GM19239 (cell line): ENCODE measurements at regions not wholly inside any gene's neighbourhood (a gene's known extent, or its start where the extent isn't known, plus 50 kb on each side); places are given as distances from the start of the nearest gene placed in this dataset.
"Not testable (repeated sequence)": the region's sequence is repeated elsewhere in the genome, so short reads cannot be mapped to it uniquely, and the experiment has no call there.

ENCODE experiments used
- DNase-seq: peaks from one replicate; pipeline ENCODE4 v3.0.0; 2011; ENCODE audit warnings: low spot score; ENCODE audit not compliant: insufficient read length
- FAIRE-seq: peaks from 2 replicates; lab custom pipeline; 2011; peaks lifted over from hg19 to GRCh38; lab: Jason Lieb, UNC

DNA sequence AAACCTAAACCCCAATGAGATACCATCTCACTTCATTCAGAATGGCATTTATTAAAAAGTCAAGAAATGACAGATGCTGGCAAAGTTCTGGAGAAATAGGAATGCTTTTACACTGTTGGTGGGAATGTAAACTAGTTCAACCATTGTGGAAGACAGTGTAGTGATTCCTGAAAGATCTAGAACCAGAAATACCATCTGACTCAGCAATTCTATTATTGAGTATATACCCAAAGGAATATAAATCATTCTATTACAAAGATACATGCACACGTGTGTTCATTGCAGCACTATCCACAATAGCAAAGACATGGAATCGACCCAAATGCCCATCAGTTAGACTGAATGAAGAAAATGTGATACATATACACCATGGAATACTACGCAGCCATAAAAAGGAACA is 109.6 kb upstream of the PRKG2 start:
- not testable (repeated sequence) for DNase-seq, FAIRE-seq

DNA sequence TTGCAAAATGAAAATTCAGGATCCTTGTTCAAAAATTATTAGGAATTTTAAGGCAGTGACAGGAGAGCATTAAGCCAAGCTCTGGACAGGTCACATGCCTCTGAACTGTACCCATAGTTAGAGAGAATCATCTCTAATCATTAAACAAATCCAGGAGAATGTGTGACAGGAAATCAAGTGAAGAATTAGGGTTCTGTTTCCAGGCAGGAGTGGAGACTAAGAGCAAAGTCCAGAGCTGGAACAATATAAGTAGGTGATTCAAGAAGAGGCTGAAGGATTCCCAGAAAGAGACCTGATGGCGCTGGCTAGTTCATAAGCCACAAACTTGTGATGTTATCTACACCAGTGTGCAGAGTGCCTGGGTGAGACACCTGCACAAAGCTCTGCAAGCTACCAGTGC is 104.6 kb upstream of the PRKG2 start:
- DNase-seq: no peak
- no peak for FAIRE-seq

DNA sequence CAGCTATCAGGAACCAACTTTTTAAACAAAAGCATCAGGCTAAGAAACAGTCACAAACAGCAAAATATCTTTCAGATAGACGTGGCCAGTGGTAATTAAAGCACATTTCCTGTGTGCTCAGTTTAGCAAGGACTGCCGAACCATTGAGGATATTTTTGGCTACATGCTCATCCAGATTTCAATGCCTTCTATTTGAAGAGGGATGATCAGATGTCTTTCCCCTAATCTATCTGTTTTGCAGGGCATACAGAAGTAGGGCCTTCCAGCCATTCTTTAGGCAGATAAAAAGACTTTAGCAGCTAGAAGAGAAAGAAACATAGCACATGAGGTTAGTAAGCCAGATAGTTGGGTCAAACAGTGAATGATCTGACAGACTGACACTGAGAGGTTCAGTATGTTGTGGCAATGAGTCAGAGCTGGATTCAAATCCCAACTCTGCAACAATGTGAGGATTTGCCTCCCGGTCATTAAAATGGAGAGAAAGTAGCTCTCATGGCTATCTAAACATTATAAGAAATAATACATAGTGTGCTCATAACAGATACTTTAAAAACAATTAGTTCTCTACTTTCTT is 100.0 kb upstream of the PRKG2 start:
- no peak for FAIRE-seq
- no peak for DNase-seq

DNA sequence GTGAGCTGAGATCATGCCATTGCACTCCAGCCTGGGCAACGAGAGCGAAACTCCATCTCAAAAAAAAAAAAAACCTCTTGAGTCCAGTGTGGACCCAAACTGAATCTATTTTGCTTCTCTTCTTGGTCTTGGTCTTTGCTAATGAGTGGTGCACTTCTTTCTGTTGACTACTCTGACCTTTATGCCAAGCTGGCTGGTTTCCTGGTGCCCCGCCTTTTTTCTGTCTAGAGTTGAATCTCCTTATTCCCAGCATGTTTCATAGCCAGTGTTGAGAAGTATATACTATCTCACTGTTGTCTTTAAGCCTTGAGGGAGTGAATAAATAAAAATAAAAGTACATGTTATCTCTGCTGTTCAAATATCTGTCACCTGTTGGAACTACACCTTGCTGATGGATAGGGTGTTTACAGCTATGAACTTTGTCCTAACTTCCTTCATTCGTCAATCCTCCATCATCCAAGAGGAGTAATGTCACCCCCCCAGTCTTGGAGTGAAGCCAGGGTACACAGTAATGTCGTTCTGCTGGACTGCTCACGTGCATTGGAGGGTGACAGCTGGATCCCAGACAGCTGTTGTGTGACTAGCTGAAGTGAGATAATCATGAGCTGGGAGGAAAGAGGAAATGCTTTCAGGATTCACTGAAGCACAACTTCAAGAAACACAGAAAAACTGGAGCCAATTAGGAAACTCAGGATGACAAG is 99.3 kb upstream of the PRKG2 start:
- FAIRE-seq (no peak), DNase-seq (no peak)

DNA sequence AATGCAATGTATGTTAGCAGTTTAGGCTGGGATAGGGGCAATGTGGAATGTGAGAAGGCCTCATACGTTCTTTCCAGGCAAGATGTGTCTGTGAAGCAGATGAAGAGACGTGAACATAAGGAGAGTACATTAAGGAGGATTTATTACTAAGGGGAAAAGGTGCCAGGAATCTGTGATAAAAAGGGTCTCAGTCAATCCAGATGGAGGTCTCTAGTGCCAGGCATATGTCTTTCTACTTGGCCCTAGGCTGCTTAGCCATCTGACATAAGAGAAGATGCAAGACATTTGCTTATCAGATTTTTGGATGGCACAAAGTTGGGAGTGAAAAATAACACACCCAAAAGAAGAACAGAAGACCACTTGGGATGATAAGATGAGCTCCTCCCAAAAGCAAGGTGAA is 93.0 kb upstream of the PRKG2 start:
- FAIRE-seq: no peak
- no peak for DNase-seq

DNA sequence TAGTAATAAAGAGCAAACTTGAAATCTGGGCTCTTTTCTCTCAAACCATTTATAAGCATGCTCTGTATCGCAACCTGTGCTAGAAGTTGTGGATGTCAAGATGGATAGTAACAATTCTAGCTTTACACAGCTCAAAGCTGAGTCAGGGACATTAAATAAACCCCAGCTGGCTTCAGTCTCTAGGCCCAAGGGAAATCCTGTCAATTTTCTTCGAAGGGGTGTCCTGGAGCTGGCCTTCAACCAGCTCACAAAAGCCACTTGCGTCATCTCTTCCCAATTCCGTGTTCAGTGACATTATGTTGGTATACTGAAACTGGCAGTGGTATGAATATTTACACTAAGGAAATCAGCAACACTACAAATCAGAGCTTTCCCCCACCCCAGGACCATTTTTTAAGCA is 89.8 kb upstream of the PRKG2 start:
- FAIRE-seq (no peak), DNase-seq (no peak)

DNA sequence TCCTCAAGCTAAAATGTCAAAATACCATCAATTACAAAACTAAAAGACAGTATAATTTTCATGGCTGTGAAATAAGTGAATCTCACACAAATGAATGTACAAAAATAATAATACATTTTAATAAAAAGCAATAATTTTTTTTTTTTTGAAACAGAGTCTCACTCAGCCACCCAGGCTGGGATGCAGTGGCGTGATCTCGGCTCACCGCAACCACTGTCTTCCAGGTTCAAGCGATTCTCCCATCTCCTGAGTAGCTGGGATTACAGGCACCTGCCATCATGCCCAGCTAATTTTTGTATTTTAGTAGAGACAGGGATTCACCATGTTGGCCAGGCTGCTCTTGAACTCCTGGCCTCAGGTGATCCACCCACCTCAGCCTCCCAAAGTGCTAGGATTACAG is 85.3 kb upstream of the PRKG2 start:
- not testable (repeated sequence) for DNase-seq, FAIRE-seq

DNA sequence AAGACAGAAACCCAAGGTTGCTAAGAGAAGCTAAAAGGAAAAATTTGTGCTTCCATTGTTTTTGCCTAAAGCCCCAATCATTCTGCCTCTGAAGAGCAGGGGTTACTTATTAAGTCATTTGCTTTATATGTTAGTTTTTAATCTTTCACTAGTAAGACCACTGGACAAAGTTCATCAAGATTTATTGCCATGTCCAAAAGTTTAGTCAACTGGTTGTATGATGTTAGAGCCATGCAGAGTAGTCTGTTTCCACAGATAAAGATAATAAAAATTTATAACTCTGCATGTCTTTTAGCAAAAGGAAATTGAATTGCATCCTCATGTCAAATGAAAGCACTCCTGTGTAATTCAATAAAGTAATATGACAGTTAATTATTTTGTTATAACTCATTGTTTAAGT is 75.8 kb upstream of the PRKG2 start:
- FAIRE-seq (no peak), DNase-seq (no peak)

DNA sequence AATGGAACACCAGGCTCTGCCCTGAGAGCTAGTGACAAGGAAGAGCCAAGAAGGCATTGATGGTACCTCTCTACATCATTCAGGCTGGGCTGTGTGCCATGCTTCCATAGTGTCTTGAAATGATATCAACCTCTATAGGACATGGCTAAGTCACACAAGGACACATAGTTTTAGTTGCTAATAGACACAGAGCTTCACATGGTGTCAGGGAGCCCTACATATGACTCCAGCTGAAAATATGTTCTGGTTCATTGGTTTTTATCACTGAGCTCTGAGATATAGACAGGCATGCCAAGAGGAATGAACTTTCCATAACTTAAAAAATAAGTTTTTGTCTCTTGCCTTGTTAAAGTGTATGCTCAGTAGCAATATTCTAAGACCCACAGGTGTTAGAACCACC is 72.1 kb upstream of the PRKG2 start:
- FAIRE-seq (no peak), DNase-seq (no peak)

DNA sequence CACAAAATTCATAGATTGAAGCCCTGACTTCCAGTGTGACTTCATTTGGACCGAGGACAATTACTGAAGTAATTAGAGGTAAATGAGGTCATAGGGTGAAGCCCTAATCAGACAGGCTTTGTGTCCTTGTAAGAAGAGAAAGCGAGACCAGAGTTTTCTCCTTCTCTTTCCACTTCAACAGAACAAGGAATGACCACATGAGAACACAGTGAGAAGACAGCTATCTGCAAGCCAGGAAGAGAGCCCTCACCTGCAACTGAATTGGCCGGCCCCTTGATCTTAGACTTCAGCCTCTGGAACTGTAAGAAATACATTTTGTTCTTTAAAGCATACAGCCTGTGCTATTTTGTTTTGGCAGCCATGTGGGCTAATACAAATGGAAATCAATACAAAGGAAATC is 67.1 kb upstream of the PRKG2 start:
- DNase-seq (no peak), FAIRE-seq (no peak)

DNA sequence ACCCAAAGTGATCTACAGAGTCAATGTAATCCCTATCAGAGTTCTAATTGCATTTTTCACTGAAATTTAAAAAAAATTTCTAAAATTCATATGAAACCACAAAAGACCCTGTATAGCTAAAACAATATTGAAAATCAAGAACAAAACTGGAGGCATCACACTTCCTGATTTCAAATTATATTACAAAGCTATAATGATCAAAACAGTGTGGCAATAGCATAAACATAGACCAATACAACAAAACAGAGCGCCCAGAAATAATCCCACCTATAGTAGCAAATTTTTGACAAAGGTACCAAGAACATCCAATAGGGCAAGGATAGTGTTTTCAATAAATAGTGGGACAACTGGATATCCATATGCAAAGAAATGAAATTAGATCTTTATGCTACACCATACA is 59.4 kb upstream of the PRKG2 start:
- FAIRE-seq (no peak), DNase-seq (no peak)

DNA sequence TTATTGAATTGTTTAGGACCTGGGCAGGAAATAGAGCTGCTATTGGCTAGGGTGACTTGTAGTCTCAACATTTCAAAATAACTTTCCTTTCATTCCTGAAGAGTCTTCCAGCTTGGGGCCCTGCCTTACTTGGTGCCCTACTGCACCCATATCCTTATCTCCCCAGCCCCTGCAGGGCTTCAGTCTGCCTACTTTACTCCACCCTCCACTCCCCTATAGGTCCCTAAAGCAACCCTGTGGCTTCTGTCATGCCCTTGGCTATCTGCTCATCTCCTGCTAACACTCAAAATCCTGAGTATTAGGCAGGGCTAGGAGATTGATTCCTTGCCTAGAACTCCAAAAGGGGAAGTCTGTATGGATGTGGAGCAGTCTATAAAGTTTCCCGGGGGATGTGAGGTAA is 57.6 kb upstream of the PRKG2 start:
- no peak for DNase-seq
- FAIRE-seq: no peak
